HG03095 (cell line): ENCODE measurements at regions not wholly inside any gene's neighbourhood (a gene's known extent, or its start where the extent isn't known, plus 50 kb on each side); places are given as distances from the start of the nearest gene placed in this dataset.

ENCODE experiments used
- ATAC-seq: cut with Tn5 transposase; IDR thresholded peaks from one replicate; pipeline ENCODE4 v1.9.1; 2021; ENCODE audit warnings: moderate library complexity; ENCODE audit not compliant: unreplicated experiment

GRCh38 chr20:24339210-24339641 is 130.2 kb upstream of the SYNDIG1 start:
- ATAC-seq, result no peak

- ATAC-seq, result no peak
These were observed 131.9 kb upstream of the SYNDIG1 start for GRCh38 chr20:24337551-24337950.

- ATAC-seq, result no peak
These were observed 132.4 kb upstream of the SYNDIG1 start for GRCh38 chr20:24337069-24337468.

GRCh38 chr20:24334830-24335229 is 134.6 kb upstream of the SYNDIG1 start:
- no peak for ATAC-seq

GRCh38 chr20:24332956-24333355 is 136.5 kb upstream of the SYNDIG1 start:
- no peak for ATAC-seq

GRCh38 chr20:24331939-24332338 is 137.5 kb upstream of the SYNDIG1 start:
- ATAC-seq, result no peak

GRCh38 chr20:24328901-24329300 is 140.5 kb upstream of the SYNDIG1 start:
- ATAC-seq, result no peak

GRCh38 chr20:24321973-24322372 is 147.5 kb upstream of the SYNDIG1 start:
- no peak for ATAC-seq

GRCh38 chr20:24318569-24319352 is 150.7 kb upstream of the SYNDIG1 start:
- ATAC-seq, result no peak

GRCh38 chr20:24317224-24317623 is 152.2 kb upstream of the SYNDIG1 start:
- ATAC-seq, result no peak

- ATAC-seq, result no peak
These were observed 152.7 kb upstream of the SYNDIG1 start for GRCh38 chr20:24316731-24317130.

- ATAC-seq, result no peak
These were observed 155.4 kb upstream of the SYNDIG1 start for GRCh38 chr20:24314053-24314452.

GRCh38 chr20:24309596-24309995 is 159.8 kb upstream of the SYNDIG1 start:
- no peak for ATAC-seq

GRCh38 chr20:24305371-24305770 is 164.1 kb upstream of the SYNDIG1 start:
- ATAC-seq, result no peak

GRCh38 chr20:24304291-24304690 is 165.1 kb upstream of the SYNDIG1 start:
- ATAC-seq, result no peak

GRCh38 chr20:24303393-24304170 is 165.8 kb upstream of the SYNDIG1 start:
- no peak for ATAC-seq

GRCh38 chr20:24297993-24298392 is 171.4 kb upstream of the SYNDIG1 start:
- ATAC-seq, result no peak

GRCh38 chr20:24296477-24297261 is 172.8 kb upstream of the SYNDIG1 start:
- no peak for ATAC-seq

- no peak for ATAC-seq
These were observed 178.4 kb upstream of the SYNDIG1 start for GRCh38 chr20:24291014-24291413.

- no peak for ATAC-seq
These were observed 179.5 kb upstream of the SYNDIG1 start for GRCh38 chr20:24289737-24290481.

GRCh38 chr20:24283186-24283585 is 186.2 kb upstream of the SYNDIG1 start:
- no peak for ATAC-seq
